ENCODE measurements at regions not wholly inside any gene's neighbourhood (a gene's known extent, or its start where the extent isn't known, plus 50 kb on each side); places are given as distances from the start of the nearest gene placed in this dataset.

GRCh38 chr6:120960761-120961160, 373.5 kb downstream of the TBC1D32 start:
- Histone ChIP-seq H3K27ac (no peak overlapping the region), H3K9me3 (no peaks in the 10 kb centered on the region), H3K4me3 (no peak overlapping the region), H3K36me3 (no peaks in the 10 kb centered on the region), H3K27me3 (no peaks in the 10 kb centered on the region), H3K4me1 (peaks cover 0 to 2% (median 0%) of the 10 kb centered on the region in 4 donors)
- no peak for TF ChIP-seq POLR2A (IDR thresholded peaks at IDR 0.05)
- TF ChIP-seq, protein P1, sequence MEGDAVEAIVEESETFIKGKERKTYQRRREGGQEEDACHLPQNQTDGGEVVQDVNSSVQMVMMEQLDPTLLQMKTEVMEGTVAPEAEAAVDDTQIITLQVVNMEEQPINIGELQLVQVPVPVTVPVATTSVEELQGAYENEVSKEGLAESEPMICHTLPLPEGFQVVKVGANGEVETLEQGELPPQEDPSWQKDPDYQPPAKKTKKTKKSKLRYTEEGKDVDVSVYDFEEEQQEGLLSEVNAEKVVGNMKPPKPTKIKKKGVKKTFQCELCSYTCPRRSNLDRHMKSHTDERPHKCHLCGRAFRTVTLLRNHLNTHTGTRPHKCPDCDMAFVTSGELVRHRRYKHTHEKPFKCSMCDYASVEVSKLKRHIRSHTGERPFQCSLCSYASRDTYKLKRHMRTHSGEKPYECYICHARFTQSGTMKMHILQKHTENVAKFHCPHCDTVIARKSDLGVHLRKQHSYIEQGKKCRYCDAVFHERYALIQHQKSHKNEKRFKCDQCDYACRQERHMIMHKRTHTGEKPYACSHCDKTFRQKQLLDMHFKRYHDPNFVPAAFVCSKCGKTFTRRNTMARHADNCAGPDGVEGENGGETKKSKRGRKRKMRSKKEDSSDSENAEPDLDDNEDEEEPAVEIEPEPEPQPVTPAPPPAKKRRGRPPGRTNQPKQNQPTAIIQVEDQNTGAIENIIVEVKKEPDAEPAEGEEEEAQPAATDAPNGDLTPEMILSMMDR (IDR thresholded peaks at IDR 0.05) = no peak
- DNase-seq = no peak

GRCh38 chr6:120954111-120954510, 380.2 kb downstream of the TBC1D32 start:
- TF ChIP-seq, protein P1 (IDR thresholded peaks at IDR 0.05) = no peak
- TF ChIP-seq POLR2A (IDR thresholded peaks at IDR 0.05) = no peak
- Histone ChIP-seq H3K9me3 (no peaks in the 10 kb centered on the region), H3K36me3 (no peaks in the 10 kb centered on the region), H3K27me3 (no peaks in the 10 kb centered on the region), H3K27ac (no peak overlapping the region), H3K4me3 (no peak overlapping the region), H3K4me1 (peaks cover 0 to 2% (median 0%) of the 10 kb centered on the region in 4 donors)
- DNase-seq = no peak

DNA sequence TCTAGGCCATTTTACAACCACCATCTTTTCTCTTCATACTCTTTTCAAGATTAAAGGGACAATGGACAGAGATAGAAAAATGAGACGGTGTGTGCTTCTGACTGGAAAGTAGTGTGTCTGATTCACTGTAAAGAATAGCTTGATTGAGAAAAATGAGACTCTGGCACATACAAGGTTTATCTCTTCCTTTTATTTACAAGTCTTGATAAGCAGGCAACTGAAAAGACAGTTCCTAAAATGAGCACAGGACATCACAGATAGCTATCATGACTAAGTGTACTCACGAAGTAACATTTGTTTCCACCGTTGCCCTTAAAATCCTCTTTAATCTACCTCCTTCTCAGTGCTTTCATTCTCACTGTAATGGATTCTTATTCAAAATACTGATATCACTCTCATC, 383.0 kb downstream of the TBC1D32 start:
- H3K27me3 ChIP-seq = no peaks in the 10 kb centered on the region
- H3K36me3 ChIP-seq = no peaks in the 10 kb centered on the region
- H3K4me3 ChIP-seq = no peak overlapping the region
- no peaks in the 10 kb centered on the region for H3K9me3 ChIP-seq
- no peak for DNase-seq
- H3K27ac ChIP-seq = no peak overlapping the region
- TF ChIP-seq POLR2A (IDR thresholded peaks at IDR 0.05) = no peak
- TF ChIP-seq, protein P1 (IDR thresholded peaks at IDR 0.05) = no peak
- no peaks in the 10 kb centered on the region for H3K4me1 ChIP-seq

DNA sequence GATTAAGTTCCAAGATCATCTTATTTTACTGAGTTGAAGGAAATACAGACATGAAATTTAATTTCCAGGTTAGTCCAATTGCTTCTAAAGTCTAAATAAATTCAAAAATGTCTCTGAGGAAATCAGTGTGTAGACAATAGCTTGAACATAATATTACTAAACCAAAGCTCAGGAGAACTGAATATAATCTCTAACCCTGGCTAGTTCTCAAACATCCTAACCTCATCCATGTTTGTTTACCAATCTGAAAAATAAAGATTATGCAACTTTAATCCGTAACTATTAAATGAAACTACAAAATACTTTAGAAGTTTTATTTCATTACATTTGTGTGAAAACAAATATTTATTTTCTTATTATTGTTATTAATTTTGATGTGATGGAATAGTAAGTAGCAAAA, 387.2 kb downstream of the TBC1D32 start:
- no peak for DNase-seq
- H3K36me3 ChIP-seq = no peaks in the 10 kb centered on the region

DNA sequence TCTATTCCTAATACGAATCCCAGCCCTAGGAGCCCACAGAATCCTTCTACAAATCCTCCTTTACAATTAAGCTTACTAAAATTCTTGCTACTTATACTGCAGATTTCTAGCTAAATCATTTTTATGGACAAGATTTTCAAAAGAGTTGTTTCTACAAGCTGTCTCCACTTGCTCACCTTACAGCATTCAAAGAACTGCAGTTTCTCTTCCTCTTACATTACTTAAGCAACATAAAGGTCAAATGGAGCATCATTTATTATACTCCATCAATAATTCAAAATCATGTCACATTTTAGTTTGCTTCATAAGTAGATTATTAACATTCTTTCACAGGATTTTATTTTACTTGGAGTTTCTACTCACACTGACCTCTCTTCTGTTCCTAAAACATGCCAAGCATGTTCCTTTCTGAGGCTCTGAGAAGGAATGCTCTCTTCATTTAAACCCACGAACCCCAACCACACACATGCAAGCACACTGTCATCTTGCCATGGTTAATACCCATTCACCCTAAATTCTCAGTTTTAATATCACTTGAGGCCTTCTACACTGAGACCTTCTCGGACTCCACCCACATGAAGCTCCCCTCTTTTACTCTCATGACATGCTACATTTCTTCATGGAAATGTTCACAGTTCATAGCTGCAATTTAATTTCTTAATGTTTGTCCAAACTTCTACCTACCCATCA, 388.2 kb downstream of the TBC1D32 start:
- DNase-seq = no peak
- H3K27ac ChIP-seq = no peak overlapping the region
- TF ChIP-seq, protein P1 (IDR thresholded peaks at IDR 0.05) = no peak
- no peak for TF ChIP-seq POLR2A (IDR thresholded peaks at IDR 0.05)
- H3K4me1 ChIP-seq = no peaks in the 10 kb centered on the region
- H3K36me3 ChIP-seq = no peaks in the 10 kb centered on the region
- no peaks in the 10 kb centered on the region for H3K9me3 ChIP-seq
- H3K27me3 ChIP-seq = no peaks in the 10 kb centered on the region
- H3K4me3 ChIP-seq = no peak overlapping the region

More for the DNA sequence above, 387.2 kb downstream of the TBC1D32 start:
- Histone ChIP-seq H3K27ac (no peak overlapping the region), H3K4me3 (no peak overlapping the region), H3K27me3 (no peaks in the 10 kb centered on the region), H3K9me3 (no peaks in the 10 kb centered on the region), H3K4me1 (no peaks in the 10 kb centered on the region)
- TF ChIP-seq, protein P1 (IDR thresholded peaks at IDR 0.05) = no peak
- no peak for TF ChIP-seq POLR2A (IDR thresholded peaks at IDR 0.05)

All from Peyer's patch (tissue), 4 donors.